Caco-2 (cell line): ENCODE measurements at regions not wholly inside any gene's neighbourhood (a gene's known extent, or its start where the extent isn't known, plus 50 kb on each side); places are given as distances from the start of the nearest gene placed in this dataset.

Source experiments
- BruUV-seq: library from RNA; stranded (reverse); fragments of 400-500 nt; replicated peaks from 2 replicates; lab custom pipeline; 2021; lab: Mats Ljungman, UMichigan
- CTCF ChIA-PET: fragments of 300-600 bp; sonication (Branson Sonifier 250); formaldehyde crosslinking; loops from one replicate; lab custom pipeline; 2022; ENCODE audit warnings: antibody characterized with exemption; lab: Charles Lee
- POLR2A ChIA-PET: fragments of 300-600 bp; sonication (Branson Sonifier 250); formaldehyde crosslinking; loops from one replicate; lab custom pipeline; 2022; ENCODE audit warnings: antibody characterized with exemption; lab: Charles Lee
- DNase-seq, 2 experiments: peaks; one replicate each; pipeline versions ENCODE4 v3.0.0 to v3.0.0-alpha.2; 2020 to 2022
- H3K27me3 ChIP-seq: replicated peaks from 2 replicates; pipeline ENCODE4 v1.6.0; 2011; ENCODE audit warnings: low read length; ENCODE audit not compliant: control insufficient read depth, insufficient read depth
- H3K36me3 ChIP-seq: 2 replicates; pipeline ENCODE4 v1.5.1; 2011; ENCODE audit warnings: low read length; ENCODE audit not compliant: control insufficient read depth, insufficient read depth
- H3K4me1 ChIP-seq: fragments of 250-450 bp; sonication (Bioruptor Pico); 2 replicates; pipeline ENCODE4 v1.5.1; 2020; ENCODE audit warnings: mild to moderate bottlenecking
- H3K4me3 ChIP-seq: 2 replicates; pipeline ENCODE4 v1.5.1; 2011; ENCODE audit warnings: low read depth, mild to moderate bottlenecking, control low read depth, low read length
- H3K9me3 ChIP-seq: fragments of 250-450 bp; sonication (Bioruptor Pico); 2 replicates; pipeline ENCODE4 v1.5.1; 2020; ENCODE audit warnings: mild to moderate bottlenecking, moderate library complexity
- H3K27ac Mint-ChIP-seq: one replicate; pipeline ENCODE4 v1.8.0; 2022; ENCODE audit warnings: mixed read lengths; ENCODE audit not compliant: unreplicated experiment
- H3K27me3 Mint-ChIP-seq: one replicate; pipeline ENCODE4 v1.8.0; 2022; ENCODE audit warnings: mixed read lengths; ENCODE audit not compliant: insufficient read depth, unreplicated experiment
- H3K36me3 Mint-ChIP-seq: one replicate; pipeline ENCODE4 v1.8.0; 2022; ENCODE audit warnings: mild to moderate bottlenecking, mixed read lengths; ENCODE audit not compliant: insufficient read depth, unreplicated experiment
- H3K4me1 Mint-ChIP-seq: one replicate; pipeline ENCODE4 v1.8.0; 2022; ENCODE audit warnings: low read depth, mixed read lengths; ENCODE audit not compliant: unreplicated experiment
- H3K4me3 Mint-ChIP-seq: one replicate; pipeline ENCODE4 v1.8.0; 2022; ENCODE audit warnings: mild to moderate bottlenecking, moderate library complexity, mixed read lengths; ENCODE audit not compliant: unreplicated experiment
- H3K9me3 Mint-ChIP-seq: one replicate; pipeline ENCODE4 v1.8.0; 2022; ENCODE audit warnings: mixed read lengths; ENCODE audit not compliant: unreplicated experiment
- CTCF ChIP-seq, 2 experiments: fragments of 200-600 bp in 1 of 2; IDR thresholded peaks; 1 replicate in 1 of 2; 2 replicates in 1 of 2; pipeline versions ENCODE4 v1.5.1 to v1.8.0; 2011 to 2022; ENCODE audit warnings: antibody characterized with exemption in 1 of 2, control low read depth in 1 of 2, inconsistent platforms in 1 of 2, low read depth in 1 of 2, low read length in 1 of 2, mild to moderate bottlenecking in 1 of 2, moderate library complexity in 1 of 2; ENCODE audit not compliant: insufficient read depth in 1 of 2, severe bottlenecking in 1 of 2, unreplicated experiment in 1 of 2
- intact Hi-C: fragments of 100-400 bp; cut with micrococcal nuclease; formaldehyde crosslinking; loops from one replicate; pipeline ENCODE4 v1.10.0; 2022; ENCODE audit not compliant: unreplicated experiment

GRCh38 chr3:110526777-110527727 is 544.6 kb upstream of the NECTIN3 start:
- H3K27ac Mint-ChIP-seq, result peak overlapping the region; percentile 50
- Histone ChIP-seq H3K4me3 (no peak overlapping the region), H3K4me1 (peaks cover 21% of the 10 kb centered on the region), H3K27me3 (no peaks in the 10 kb centered on the region), H3K36me3 (no peaks in the 10 kb centered on the region), H3K9me3 (no peaks in the 10 kb centered on the region; the same call in 1 of the 2 replicates)
- H3K4me1 Mint-ChIP-seq, result peaks cover 6% of the 10 kb centered on the region
- peak in 1 of 2 experiments; percentile 12 for DNase-seq
- POLR2A ChIA-PET, result no interaction called here
- H3K9me3 Mint-ChIP-seq, result no peaks in the 10 kb centered on the region
- BruUV-seq, result no TSS peak
- no peak for TF ChIP-seq CTCF (IDR thresholded peaks at IDR 0.05; ENCODE audit: insufficient read depth in 1 of 2, low read depth in 1 of 2, low read length in 1 of 2, severe bottlenecking in 1 of 2, unreplicated experiment in 1 of 2)
- CTCF ChIA-PET, result no interaction called here
- H3K4me3 Mint-ChIP-seq, result no peak overlapping the region
- H3K36me3 Mint-ChIP-seq, result no peaks in the 10 kb centered on the region
- no peaks in the 10 kb centered on the region for H3K27me3 Mint-ChIP-seq
- intact Hi-C loops, result no loop called here

- ChIA-PET POLR2A (no interaction called here), CTCF (no interaction called here)
- no peak overlapping the region for H3K4me3 ChIP-seq
- Mint-ChIP-seq H3K9me3 (peaks cover 3% of the 10 kb centered on the region), H3K4me3 (no peak overlapping the region), H3K4me1 (peaks cover 17% of the 10 kb centered on the region), H3K27me3 (no peaks in the 10 kb centered on the region), H3K27ac (no peak overlapping the region), H3K36me3 (no peaks in the 10 kb centered on the region)
- peaks cover 31% of the 10 kb centered on the region for H3K4me1 ChIP-seq
- DNase-seq, result no peak
- no peak for TF ChIP-seq CTCF (IDR thresholded peaks at IDR 0.05; ENCODE audit: insufficient read depth in 1 of 2, low read depth in 1 of 2, low read length in 1 of 2, severe bottlenecking in 1 of 2, unreplicated experiment in 1 of 2)
- H3K9me3 ChIP-seq, result no peaks in the 10 kb centered on the region; the same call in 1 of the 2 replicates
- intact Hi-C loops, result no loop called here
- no peaks in the 10 kb centered on the region for H3K27me3 ChIP-seq
- no TSS peak for BruUV-seq
- no peaks in the 10 kb centered on the region for H3K36me3 ChIP-seq
Measured at GRCh38 chr3:110528305-110529121, 543.1 kb upstream of the NECTIN3 start.

- DNase-seq, result no peak
- Mint-ChIP-seq H3K27ac (no peak overlapping the region), H3K36me3 (no peaks in the 10 kb centered on the region), H3K27me3 (no peaks in the 10 kb centered on the region), H3K4me1 (peaks cover 21% of the 10 kb centered on the region), H3K4me3 (no peak overlapping the region), H3K9me3 (peaks cover 17% of the 10 kb centered on the region)
- Histone ChIP-seq H3K27me3 (no peaks in the 10 kb centered on the region), H3K4me1 (peaks cover 33% of the 10 kb centered on the region), H3K9me3 (no peaks in the 10 kb centered on the region), H3K4me3 (no peak overlapping the region), H3K36me3 (no peaks in the 10 kb centered on the region)
- intact Hi-C loops, result no loop called here
- no peak for TF ChIP-seq CTCF (IDR thresholded peaks at IDR 0.05; ENCODE audit: insufficient read depth in 1 of 2, low read depth in 1 of 2, low read length in 1 of 2, severe bottlenecking in 1 of 2, unreplicated experiment in 1 of 2)
- no TSS peak for BruUV-seq
- CTCF ChIA-PET, result no interaction called here
- POLR2A ChIA-PET, result no interaction called here
Measured at GRCh38 chr3:110530902-110531301, 540.7 kb upstream of the NECTIN3 start.
